Peyer's patch (tissue), 4 donors: ENCODE measurements at regions not wholly inside any gene's neighbourhood (a gene's known extent, or its start where the extent isn't known, plus 50 kb on each side); places are given as distances from the start of the nearest gene placed in this dataset.

Experiments used
- DNase-seq, 3 donors: peaks; one replicate each; pipeline ENCODE4 v3.0.0-alpha.2; 2017 to 2019
- H3K27ac ChIP-seq, 4 donors: fragments of 200-600 bp; sonication (generic); one replicate each; pipeline ENCODE4 v1.5.1; 2016 to 2019
- H3K27me3 ChIP-seq, 2 donors: fragments of 200-600 bp; sonication (generic); one replicate each; pipeline ENCODE4 v1.5.1; 2019
- H3K36me3 ChIP-seq, 3 donors: fragments of 200-600 bp; sonication (generic); one replicate each; pipeline ENCODE4 v1.5.1; 2016 to 2019
- H3K4me1 ChIP-seq, 4 donors: fragments of 200-600 bp; sonication (generic); one replicate each; pipeline ENCODE4 v1.5.1; 2016 to 2019
- H3K4me3 ChIP-seq, 4 donors: fragments of 200-600 bp; sonication (generic); 1 replicate in 3 of 4; 2 replicates in 1 of 4; pipeline ENCODE4 v1.5.1; 2016 to 2019; ENCODE audit warnings: mild to moderate bottlenecking in 1 of 4
- H3K9me3 ChIP-seq, 4 donors: fragments of 200-600 bp; sonication (generic); one replicate each; pipeline ENCODE4 v1.5.1; 2016 to 2019; ENCODE audit warnings: mild to moderate bottlenecking in 1 of 4
- POLR2A ChIP-seq, 2 donors: fragments of 450-650 bp; IDR thresholded peaks; one replicate each; pipeline ENCODE4 v1.5.1; 2017; ENCODE audit warnings: antibody characterized with exemption in 2 of 2, mild to moderate bottlenecking in 2 of 2, moderate library complexity in 2 of 2
- TF ChIP-seq, protein P1 (sequence below), 6 experiments: fragments of 450-650 bp in 4 of 6; fragments of 200-600 bp in 2 of 6; sonication (generic) in 1 of 6; IDR thresholded peaks; one replicate each; pipeline ENCODE4 v1.5.1; 2017 to 2019; ENCODE audit warnings: antibody characterized with exemption in 6 of 6, mild to moderate bottlenecking in 3 of 6, moderate library complexity in 1 of 6

DNA sequence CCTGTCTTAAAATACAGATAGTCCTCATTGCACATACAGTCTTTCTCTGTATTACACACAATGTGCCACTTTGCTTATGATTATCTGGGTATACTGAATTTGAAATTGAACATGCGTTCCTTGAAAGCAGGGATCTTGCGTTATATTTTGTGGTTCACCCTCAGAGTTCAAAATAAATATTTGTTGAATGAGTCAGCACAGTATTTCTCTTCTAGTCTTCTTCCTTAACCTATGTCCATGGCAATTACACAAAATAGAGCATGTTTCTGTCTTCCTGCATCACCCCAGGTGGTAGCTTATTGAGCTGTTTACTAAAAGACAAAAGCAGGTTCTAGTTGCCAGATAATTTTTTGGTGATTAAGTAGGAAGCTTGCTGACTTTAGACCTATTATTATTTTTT, 272.9 kb upstream of the FERMT1 start:
- Histone ChIP-seq H3K4me3 (no peak overlapping the region), H3K36me3 (no peaks in the 10 kb centered on the region)

DNA sequence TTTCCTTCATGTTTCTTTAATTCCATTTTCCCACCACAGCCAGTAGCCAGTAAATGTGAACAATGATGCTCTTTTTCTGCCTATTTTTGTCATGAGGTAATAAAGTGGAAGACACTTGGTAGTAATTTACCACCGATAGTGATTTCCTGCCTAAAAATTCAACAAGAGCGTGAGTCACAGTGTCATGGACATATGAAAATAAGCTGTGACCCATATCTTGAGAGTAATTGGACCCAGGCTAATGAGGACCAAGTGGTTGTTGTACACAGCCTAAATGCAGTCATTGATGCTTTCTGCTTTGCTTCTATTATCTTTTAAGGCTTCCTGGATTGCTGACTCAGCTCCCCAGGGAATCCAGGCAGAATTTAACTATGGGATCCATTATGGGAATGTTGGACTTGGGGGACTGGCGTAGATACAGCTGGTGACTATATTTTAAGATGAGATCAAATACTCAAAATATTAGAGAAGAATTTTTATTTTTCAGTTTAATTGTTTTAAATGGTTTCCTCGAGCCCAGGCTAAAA, 265.9 kb upstream of the FERMT1 start:
- no peak for DNase-seq
- Histone ChIP-seq H3K27ac (no peak overlapping the region), H3K27me3 (no peaks in the 10 kb centered on the region), H3K36me3 (no peaks in the 10 kb centered on the region), H3K9me3 (no peaks in the 10 kb centered on the region), H3K4me1 (no peaks in the 10 kb centered on the region), H3K4me3 (no peak overlapping the region)
- TF ChIP-seq, protein P1, sequence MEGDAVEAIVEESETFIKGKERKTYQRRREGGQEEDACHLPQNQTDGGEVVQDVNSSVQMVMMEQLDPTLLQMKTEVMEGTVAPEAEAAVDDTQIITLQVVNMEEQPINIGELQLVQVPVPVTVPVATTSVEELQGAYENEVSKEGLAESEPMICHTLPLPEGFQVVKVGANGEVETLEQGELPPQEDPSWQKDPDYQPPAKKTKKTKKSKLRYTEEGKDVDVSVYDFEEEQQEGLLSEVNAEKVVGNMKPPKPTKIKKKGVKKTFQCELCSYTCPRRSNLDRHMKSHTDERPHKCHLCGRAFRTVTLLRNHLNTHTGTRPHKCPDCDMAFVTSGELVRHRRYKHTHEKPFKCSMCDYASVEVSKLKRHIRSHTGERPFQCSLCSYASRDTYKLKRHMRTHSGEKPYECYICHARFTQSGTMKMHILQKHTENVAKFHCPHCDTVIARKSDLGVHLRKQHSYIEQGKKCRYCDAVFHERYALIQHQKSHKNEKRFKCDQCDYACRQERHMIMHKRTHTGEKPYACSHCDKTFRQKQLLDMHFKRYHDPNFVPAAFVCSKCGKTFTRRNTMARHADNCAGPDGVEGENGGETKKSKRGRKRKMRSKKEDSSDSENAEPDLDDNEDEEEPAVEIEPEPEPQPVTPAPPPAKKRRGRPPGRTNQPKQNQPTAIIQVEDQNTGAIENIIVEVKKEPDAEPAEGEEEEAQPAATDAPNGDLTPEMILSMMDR (IDR thresholded peaks at IDR 0.05) = no peak
- TF ChIP-seq POLR2A (IDR thresholded peaks at IDR 0.05) = no peak

More for the DNA sequence above, 272.9 kb upstream of the FERMT1 start:
- no peak for DNase-seq
- Histone ChIP-seq H3K27me3 (no peaks in the 10 kb centered on the region), H3K27ac (no peak overlapping the region), H3K9me3 (no peaks in the 10 kb centered on the region), H3K4me1 (no peaks in the 10 kb centered on the region)
- TF ChIP-seq, protein P1 (IDR thresholded peaks at IDR 0.05) = no peak
- no peak for TF ChIP-seq POLR2A (IDR thresholded peaks at IDR 0.05)

DNA sequence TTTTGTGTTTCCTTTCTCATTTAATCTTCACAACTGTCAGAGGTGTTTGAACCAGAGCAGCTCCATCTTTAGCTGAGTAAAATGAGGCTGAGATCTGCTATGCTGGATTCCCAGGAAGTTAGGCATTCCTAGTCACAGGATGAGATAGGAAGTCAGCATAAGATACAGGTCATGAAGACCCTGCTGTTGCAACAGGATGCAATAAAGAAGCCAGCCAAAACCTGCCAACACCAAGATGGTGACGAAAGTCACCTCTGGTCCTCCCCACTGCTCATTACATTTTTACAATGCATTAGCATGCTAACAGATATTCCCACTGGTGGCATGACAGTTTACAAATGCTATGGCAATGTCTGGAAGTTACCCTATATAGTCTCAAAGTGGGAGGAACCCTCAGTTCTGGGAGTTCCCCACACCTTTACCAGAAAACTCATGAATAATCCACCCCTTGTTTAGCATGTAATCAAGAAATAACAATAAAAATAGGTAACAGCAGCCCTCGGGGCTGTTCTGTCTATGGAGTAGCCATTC, 262.2 kb upstream of the FERMT1 start:
- no peak for DNase-seq
- Histone ChIP-seq H3K36me3 (no peaks in the 10 kb centered on the region), H3K9me3 (no peaks in the 10 kb centered on the region), H3K4me3 (no peak overlapping the region), H3K4me1 (no peaks in the 10 kb centered on the region), H3K27ac (no peak overlapping the region), H3K27me3 (no peaks in the 10 kb centered on the region)
- TF ChIP-seq POLR2A (IDR thresholded peaks at IDR 0.05) = no peak
- TF ChIP-seq, protein P1 (IDR thresholded peaks at IDR 0.05) = no peak

DNA sequence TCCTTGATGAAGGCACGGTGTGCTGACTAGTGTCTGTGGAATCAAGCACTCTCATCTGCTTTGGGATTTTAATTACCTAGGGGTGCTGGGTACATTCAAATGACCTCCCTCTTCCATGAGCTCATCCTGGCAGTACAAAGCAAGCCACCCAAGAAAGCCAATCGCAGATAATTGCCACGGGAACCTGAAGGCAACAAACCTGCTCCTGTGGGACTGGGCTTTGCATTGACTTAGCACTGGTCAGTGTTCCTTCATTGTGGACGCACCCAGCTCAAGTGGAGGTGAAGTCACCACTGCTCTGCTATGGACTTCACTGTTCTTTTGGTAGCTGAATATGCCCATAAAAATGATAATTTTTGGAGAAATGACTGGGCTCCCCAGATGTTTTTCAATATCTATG, 261.6 kb upstream of the FERMT1 start:
- Histone ChIP-seq H3K9me3 (no peaks in the 10 kb centered on the region), H3K27ac (no peak overlapping the region), H3K4me3 (no peak overlapping the region), H3K36me3 (no peaks in the 10 kb centered on the region), H3K27me3 (no peaks in the 10 kb centered on the region), H3K4me1 (no peaks in the 10 kb centered on the region)
- TF ChIP-seq, protein P1 (IDR thresholded peaks at IDR 0.05) = no peak
- no peak for TF ChIP-seq POLR2A (IDR thresholded peaks at IDR 0.05)
- DNase-seq = no peak

DNA sequence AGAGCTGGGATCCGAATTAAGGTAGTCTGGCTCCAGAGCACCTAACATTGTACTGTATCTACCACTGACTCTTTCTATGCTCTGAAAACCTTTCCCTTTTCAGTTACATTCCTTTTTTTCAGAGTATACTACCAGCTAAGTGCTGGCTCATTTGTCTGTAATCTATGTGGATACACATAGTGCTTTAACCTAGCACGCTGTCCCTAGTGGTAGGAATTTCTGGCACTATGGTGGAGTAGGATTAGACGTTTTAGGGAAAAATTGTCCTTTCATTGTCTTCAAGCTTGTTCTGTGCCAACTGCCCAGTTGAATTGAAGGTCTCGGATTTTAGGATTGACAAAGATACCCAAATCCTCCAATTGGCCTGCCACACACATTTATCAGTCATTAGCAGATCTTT, 259.1 kb upstream of the FERMT1 start:
- no peak overlapping the region for H3K4me3 ChIP-seq
- no peaks in the 10 kb centered on the region for H3K4me1 ChIP-seq

More for the DNA sequence above, 259.1 kb upstream of the FERMT1 start:
- TF ChIP-seq, protein P1 (IDR thresholded peaks at IDR 0.05) = peak in 3 of 6 experiments; percentile 5 to 19 (median 16)
- TF ChIP-seq POLR2A (IDR thresholded peaks at IDR 0.05) = no peak
- Histone ChIP-seq H3K27me3 (no peaks in the 10 kb centered on the region), H3K27ac (no peak overlapping the region), H3K36me3 (no peaks in the 10 kb centered on the region), H3K9me3 (no peaks in the 10 kb centered on the region)
- no peak for DNase-seq
